Stimulated activated CD8-positive, alpha-beta memory T cell treated with anti-CD3 and anti-CD28 coated beads, Interleukin-4, amount 100 ng/mL, for 48 hours (primary cell): ENCODE measurements at regions not wholly inside any gene's neighbourhood (a gene's known extent, or its start where the extent isn't known, plus 50 kb on each side); places are given as distances from the start of the nearest gene placed in this dataset.

ENCODE experiments used
- DNase-seq: peaks from one replicate; pipeline ENCODE4 v3.0.0-alpha.2; 2020

DNA sequence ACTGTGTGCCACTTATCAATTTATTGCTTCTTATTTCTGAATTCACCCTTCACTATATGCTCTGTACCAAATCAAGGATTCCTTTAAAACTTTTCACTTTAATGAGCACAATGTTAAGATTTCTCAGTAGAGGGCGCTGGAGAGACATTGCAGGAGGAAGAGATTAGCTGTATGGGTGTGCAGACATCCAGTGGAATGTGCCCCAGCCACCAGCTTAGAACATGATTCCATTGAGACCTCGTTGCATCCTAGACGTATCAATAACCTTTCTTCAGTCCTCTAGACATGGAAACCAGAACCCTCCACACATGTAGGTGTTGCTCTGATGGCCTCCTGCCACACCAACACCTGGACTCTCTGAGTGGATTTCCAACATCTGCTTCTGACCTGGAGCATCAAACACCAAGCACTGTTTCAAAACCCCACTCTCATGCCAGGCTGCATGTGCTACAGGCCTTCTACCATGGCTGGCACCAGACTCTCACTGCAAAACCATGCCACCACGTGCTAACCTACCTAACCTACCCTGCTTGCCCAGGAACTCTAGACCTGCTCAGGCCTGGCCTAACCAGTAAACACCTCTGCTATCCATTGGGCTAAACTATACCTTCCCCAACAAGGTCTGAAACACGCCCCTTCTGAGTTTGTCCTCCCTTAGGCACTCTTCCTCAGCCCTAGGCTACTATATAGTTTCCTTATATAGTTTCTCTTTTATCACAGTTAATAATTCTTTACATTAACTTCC, 633.2 kb upstream of the PKDCC start:
- no peak for DNase-seq

DNA sequence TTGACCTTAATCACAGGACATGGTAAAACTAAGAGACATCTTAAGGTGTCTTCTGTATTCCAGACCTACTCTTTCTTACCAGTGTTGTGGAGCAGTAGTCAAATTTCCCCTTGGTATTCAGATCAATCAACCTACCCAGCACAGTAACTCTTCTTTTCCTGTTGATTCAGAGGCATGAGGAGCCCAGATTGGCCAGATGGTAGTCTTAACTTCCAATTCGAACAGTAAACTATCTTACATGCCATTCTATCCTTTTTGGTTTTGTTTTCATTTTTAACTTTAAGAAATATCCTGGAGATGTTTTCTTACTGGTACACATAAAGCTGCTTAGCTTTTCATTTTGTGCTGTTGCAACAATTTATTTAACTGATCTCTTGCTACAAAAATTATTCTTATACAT, 630.3 kb upstream of the PKDCC start:
- DNase-seq = no peak

DNA sequence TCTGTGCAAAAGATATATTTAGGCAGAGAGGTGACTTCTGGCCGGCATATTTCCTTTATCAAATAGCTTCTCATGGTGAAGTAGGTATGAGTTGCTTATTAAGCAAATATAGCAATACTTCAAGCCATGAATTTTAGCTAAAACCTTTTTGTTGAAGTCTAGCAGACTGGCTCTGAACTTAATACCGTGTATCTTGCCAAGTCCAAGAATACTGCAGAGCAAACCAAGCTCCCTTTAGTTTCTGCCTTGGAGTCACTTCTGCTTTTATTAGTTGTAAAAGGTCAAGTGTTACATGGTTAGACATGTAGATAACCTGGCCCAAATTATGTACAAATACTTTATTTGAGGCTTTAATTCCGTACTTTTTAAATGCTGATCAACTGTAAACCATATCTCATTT, 627.6 kb upstream of the PKDCC start:
- DNase-seq = no peak

DNA sequence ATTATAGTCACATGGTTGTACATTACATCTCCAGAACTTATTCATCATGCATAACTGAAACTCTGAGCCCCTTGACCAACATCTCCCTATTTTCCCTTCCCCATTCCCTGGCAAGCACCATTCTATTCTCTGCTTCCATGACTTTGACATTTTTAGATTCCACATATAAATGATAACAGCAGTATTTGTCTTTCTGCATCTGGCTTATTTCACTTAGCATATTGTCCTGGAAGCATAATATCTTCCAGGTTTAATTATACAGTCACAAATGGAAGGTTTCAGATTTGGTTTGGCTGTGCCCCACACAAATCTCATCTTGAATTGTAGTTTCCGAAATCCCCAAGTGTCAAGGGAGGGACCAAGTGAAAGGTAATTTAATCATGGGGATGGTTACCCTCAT, 626.9 kb upstream of the PKDCC start:
- DNase-seq = no peak

DNA sequence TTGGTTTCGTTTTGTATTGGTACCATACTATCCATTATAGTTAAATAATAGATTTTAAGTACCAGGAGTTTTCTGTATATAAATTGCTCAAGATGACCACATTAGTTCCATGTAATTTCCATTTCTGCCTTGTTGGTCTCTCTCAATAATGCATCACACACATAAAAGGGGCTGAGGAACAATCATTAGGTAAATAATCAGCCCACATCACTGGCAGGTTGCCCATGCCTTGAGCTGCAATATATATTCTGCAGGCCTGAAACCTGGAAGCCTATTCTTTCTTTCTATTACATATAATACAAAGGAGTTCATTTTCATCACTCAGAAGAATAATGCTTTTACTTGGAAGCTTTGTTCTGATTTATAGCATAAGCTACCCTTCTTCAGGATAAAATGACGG, 616.1 kb upstream of the PKDCC start:
- DNase-seq = no peak

DNA sequence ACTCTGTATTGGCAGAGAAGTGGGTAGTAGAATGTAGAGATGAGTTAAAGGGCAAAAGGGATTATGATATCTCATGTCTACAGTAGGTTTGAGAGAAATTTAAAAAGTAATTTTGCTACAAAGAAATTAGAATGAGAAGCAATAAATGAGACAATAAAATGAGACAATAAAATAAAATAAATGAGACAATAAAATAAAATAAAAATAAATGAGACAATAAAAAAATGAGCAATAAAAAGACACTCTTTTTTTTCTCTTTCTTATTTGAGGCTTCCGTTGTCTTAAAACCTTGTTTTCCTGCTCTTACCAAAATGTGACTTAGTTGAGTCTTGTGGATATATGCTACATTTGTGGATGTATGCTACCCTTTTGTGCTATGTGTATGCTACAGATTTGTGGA, 615.4 kb upstream of the PKDCC start:
- DNase-seq = no peak

DNA sequence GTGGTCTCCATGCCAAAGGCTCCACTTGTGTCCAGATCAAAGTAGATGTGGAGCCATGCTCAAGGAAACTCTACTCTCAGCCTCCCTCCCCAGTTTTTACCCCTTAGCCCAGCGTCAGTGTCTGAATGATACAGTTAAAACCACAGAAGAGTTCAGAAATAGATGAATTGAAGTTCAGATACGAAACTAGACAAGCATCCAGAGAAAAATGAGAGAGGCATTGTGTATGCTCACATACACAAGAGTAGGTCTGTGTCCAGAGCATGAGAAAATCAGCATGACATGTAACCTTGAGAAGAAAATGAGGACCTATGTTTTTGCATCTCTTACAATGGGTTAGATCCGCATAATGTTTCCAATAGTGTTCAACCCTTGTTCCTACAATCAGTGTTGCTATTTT, 612.8 kb upstream of the PKDCC start:
- no peak for DNase-seq

DNA sequence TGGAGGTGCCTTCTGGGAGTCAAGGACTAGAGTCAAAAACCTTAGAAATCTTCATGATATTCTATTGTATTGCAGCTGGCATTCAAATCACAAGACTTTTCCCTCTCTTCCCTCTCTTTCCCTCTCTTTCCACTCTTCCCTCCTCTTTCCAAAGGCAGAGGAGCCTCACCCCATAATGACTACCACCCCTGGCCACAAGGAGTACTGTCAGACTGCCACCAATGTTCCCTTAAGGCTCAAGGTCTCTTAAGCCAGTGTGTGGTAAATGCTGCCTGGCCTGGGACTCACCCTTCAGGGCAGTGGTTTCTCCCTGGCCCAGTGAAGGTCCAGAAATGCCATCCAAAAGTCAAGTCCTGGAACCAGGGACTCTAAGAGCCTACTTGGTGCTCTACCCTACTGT, 605.9 kb upstream of the PKDCC start:
- DNase-seq = no peak

DNA sequence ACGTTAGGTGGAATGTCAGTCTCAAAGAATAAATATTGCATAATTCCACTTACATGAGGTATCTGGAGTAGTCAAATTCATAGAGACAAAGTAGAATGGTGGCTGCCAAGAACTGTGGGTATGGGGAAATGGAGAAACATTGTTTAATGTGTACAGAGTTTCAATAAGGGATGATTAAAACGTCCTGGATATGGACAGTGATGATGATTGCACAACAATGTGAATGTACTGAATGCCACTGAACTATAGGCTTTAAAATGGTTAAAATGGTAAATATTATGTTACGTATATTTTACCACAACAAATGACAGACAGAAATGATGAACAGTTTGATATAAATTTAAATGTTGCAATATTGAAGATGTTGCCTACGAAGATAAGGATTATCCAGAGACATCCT, 602.0 kb upstream of the PKDCC start:
- DNase-seq = no peak

DNA sequence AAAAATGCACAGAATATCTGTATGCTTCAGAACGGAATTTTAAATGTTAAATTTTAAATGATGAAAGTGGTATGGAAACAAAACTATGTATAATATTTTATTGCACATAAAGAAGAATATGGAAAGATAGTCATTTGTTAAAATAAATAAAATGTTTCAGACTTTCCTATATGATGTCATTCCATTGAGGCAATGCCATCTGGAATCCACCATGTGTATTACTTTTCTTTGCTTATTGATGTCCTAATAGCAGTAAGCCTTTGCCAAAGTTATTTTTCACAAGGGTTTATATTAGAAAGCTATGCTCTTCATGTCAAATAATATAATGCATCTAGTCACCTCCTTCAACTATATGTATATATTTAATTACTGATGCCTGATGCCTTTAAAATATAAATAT, 601.6 kb upstream of the PKDCC start:
- DNase-seq = no peak

DNA sequence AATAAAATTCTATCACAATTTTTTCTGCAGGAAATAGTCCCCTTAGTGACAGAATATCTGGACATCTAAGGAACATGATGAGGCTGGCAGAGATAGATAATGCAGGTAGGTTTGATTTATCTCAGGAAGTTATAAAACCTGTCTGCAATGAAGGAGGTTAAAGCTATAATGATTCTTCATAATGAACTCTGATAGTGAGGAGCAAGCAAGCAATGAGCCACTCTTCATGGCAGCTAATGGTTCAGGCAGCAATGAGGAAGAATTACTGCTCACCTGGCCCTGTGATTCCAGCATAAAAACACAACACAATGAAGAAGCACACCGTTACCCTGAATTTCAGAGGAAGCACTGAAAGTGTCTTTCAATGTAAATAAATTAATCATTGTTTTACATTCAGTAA, 599.6 kb upstream of the PKDCC start:
- DNase-seq = no peak

DNA sequence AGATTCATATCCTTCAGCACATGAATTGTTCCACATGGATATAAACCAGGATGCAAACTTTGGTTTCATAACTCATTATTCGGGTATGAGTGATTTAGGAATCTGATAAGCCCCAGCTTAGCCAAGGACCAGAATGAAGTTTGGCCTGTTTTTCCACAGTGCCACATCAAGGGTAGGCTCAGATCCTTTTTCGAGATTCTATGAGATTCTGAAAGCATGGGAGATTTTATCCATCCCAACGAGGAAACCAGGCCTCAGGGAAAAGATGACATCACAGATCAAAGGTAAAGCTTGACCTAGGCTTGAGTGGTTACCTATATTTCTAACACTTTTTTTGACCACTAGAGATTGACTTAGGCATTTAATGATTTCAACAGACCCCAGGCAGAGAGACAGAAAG, 590.8 kb upstream of the PKDCC start:
- no peak for DNase-seq

DNA sequence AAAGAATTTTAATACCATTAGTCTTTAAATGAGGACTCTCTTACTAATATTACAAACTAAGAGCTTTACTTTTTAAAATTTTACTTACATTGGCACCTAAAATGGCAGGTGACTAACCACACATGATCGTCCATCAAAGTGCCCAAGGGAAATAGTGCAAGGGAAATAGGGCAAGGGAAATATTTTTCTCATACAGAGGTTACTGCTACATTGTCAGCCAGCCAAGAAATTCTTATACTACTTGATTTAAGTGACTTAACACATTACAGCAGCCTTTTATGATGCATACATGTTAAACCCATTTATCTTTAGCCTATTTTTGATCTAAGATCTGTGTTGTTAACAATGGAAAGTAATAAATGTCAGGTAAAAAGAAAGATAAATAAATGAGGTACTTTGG, 587.2 kb upstream of the PKDCC start:
- DNase-seq = no peak

DNA sequence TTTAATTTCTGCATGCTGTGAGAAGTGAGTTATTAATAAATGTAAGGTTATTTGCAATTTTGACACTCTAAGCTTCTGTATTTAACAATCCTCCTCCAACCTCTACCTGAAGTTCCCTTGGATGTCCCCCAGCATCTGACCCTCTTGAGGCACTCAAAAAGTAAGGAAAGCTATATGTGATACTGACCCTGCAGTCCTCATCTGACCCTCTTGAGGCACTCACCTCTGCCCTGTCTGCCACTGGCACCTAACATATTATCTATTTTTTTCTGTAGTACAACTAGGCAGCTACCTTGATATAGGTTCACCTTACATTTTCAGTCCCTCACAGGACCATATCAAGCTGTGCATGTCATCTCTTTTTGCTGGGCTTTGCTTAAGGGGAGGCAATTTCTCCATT, 583.4 kb upstream of the PKDCC start:
- no peak for DNase-seq

DNA sequence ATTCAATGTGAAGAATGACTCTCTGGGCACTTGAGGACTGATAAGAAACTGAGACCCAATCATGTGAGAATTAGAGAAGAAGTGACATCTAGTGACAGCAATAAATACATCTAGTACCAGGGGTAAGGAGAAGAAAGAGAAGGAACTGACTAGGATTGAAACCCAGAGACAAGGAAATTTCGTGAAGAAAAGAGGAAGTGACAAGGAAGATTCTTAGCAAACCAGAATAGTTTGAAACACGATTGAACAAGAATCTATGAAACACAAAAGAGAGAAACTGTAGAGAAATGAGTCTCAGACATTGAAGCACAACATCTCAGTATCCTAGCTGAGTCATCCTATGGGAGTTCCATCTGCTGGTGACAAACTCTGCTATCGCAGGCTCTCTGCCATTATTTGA, 571.9 kb upstream of the PKDCC start:
- no peak for DNase-seq

DNA sequence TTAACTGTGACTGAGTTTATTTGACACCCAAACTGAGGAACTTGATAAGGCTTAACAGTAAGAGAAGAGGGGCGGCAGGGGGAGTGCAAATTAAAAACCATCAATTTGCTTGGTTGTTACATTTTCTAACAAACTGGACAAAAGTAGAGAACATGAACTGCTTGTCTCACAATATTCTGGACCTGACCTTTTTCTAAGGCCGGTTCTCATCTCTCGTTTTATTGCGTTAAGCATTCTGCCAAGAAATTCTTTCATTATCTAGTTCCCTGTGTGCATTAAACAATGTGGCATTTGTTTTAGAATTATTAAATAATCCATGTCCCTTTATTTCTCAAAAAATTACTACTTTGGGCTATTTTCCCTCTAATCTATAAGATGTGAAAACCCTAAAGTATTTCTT, 565.2 kb upstream of the PKDCC start:
- DNase-seq = no peak

DNA sequence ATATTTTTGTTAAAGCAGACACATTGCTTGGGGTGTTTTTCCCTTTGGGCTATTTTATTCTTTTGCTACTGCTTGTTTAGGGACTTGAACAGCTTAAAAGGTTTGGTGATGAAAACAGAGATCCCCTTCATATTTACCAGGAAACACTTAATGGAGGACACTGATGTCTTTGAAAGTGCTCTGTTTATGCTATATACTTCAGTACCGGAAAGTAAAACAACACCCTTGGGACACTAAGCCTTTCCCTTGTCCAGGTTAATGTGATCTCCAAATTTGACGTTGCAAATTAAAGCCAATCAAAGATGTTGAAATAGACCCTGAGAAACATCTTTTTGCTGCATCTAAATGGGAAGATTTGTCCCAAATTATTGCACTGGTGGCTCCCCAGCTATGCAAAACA, 564.6 kb upstream of the PKDCC start:
- no peak for DNase-seq

DNA sequence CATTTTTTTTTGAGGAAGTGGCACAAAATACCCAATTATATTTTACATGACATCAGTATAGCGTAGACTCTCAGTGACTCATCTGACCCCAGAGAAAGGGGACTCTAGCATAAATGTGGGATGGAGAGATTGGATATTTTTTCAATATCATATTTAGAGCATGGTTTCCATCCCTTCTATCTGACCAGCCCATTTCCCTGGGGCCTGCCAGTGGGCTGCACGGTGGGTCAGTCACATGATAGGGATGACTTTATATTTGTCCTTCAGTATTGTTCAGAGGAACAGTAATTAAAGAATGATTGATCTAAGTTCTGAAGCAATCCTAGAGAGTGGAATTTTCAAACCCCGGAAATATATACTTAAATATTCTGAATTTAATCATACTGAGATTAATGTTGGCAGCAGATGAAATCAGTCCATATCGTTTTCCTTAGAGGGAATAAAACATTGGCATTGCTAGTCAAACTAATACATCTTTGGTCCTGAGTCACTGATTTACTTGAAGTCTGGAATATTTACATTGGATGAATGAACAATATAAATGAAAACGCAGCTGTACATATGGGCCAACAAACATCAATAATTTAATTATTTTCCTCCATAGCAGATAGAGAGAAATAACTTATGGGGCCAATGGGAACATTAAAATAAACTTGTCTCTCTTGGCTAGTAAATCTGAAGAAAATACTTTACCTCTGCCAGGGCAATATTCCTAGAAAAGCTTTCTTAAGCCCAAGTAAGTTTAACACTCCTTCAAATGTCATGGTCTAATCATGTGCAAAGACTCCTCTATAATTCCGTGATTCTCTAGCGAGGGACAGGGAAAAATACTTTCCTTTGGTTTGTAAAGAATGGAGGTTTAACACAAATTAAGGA, 563.6 kb upstream of the PKDCC start:
- DNase-seq = no peak

DNA sequence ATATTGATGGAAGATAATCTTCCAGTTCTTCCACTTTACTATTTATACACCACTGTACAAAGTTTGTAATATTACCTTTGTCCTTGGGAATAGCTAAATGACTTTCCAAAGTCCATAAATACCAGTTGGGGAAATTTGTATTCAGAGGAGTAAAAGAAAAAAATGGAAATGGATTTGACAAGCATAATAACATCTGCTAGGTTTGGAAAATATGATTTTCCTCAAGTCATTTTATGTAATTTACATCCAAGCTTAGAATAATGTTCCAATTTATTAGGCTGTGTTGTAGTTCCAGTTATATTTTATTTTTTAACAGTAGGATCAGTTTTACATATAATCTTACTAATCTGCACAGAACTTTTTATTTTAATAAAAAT, 563.0 kb upstream of the PKDCC start:
- no peak for DNase-seq

DNA sequence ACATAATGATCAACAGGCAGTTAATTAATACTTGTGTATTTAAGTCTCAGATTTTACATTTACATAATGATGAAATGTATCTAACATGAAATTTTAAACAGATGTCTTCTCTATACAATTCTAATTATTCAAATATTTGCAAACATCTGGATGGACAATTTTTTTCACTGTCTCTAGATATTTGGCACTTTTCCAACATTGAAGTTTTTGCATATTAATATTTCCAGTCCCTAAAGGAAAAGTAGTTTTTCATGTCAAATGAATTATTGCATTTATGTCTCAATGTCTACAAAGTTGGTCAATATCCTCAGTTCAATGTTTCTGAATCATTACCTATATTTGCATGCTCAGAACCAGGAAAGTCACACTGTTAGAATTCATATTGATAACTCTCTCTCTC, 560.9 kb upstream of the PKDCC start:
- DNase-seq = no peak

DNA sequence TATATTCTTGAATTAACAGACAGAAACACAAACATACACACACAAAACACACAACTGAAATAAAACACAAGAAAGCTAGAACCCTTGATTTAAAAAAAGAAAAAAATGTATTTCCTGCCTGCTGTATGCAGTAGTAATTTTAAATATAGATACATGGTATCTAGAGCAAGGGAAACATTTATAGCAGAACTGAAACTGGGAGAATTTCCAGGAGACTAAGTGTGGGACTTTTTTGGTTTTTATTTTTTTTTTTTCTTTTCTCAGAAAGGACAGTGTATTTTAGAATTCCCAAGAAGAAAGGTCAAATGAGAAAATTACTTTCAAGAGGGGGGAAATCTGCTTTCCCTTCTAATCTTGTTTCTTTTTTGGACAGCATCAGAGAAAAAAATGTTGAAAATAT, 558.9 kb upstream of the PKDCC start:
- DNase-seq = no peak

DNA sequence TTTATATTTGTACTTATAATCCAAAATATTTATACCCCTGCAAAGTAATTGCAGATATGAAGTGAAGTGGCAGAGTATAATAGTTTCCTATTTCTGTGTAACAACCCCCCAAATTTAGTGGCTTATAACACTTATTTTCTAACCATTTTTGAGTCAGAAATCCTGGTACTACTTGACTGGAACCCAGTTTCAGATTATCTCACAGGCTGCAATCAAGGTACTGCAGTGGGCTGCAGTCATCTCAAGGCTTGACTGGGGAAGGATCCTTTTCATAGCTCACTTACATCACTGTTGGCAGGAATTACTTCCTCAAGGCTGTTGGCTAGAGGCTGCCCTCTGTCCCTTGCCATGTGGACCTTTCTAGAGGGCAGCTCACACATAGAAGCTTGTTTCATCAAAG, 558.2 kb upstream of the PKDCC start:
- DNase-seq = no peak

DNA sequence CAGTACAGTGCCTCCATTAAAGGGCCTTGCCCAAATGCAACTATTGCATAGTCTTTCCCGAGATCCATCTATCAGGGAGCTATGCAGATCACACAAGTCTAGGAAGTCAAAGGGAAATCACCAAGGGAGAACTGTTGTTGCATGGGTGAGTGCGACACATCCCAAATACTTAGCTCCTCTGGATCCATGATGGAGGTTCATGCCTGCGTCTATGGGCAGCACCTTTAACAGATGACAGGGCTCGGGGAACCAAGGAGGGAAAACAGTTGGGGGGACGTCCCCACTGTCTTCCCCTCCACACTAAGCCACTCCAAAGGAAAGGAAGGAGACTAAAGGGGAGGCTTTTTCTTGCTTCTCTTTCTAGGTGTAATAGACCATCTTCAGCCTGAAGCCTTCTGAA, 552.8 kb upstream of the PKDCC start:
- peak; percentile 27 for DNase-seq

DNA sequence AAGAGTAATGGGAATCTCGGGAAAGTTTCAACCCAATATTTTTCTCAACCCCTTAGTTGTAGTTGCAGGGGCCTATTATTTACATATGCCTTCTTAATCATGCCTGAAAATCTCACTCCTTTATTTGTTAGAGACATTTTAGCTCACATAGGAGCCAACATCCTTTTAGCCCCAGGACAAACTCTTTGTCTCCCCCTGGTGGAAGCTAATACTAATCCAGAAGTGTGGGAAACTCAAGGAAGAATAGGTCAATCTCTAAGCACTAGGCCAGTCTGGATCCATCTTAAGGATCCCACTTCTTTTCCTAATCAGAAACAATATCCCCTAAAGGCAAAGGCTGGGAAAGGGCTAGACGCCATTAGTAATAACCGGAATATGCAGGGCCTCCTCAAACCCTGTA, 550.9 kb upstream of the PKDCC start:
- DNase-seq = no peak

DNA sequence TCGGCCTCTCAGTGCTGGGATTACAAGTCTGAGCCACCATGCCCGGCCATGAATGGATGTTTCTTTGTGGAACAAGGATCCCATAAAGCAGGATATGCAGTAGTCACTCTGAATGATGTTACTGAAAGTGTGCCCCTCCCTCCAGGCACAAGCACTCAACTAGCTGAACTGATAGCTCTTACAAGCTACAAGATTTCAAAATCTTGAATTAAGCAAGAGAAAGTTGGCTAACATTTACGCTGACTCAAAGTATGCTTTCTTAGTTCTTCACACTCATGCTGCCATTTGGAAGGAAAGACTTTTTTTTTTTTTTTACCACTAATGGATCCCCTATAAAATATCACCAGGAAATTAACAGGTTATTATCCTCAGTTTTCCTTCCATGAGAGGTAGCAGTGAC, 549.0 kb upstream of the PKDCC start:
- no peak for DNase-seq
